HepG2 (cell line): ENCODE measurements at regions not wholly inside any gene's neighbourhood (a gene's known extent, or its start where the extent isn't known, plus 50 kb on each side); places are given as distances from the start of the nearest gene placed in this dataset.

Experiments
- HNRNPLL ChIP-seq: fragments of 200-400 bp; formaldehyde crosslinking; IDR thresholded peaks from 2 replicates; pipeline ENCODE4 v1.6.1; 2017; ENCODE audit warnings: mild to moderate bottlenecking, low read depth, low read length; ENCODE audit not compliant: poor library complexity, severe bottlenecking
- ISX ChIP-seq: sonication (generic); formaldehyde crosslinking; conservative IDR thresholded peaks from 2 replicates; pipeline ENCODE4 v1.5.0; 2020; ENCODE audit warnings: missing genetic modification reagents
- KLF9 ChIP-seq: IDR thresholded peaks from 2 replicates; pipeline ENCODE4 v1.6.1; 2016; ENCODE audit warnings: low read depth
- NCOR1 ChIP-seq: fragments of 200-600 bp; sonication (generic); IDR thresholded peaks from 2 replicates; pipeline ENCODE4 v1.7.0; 2017; ENCODE audit warnings: antibody characterized with exemption, low read length, borderline replicate concordance
- TF ChIP-seq, protein P1 (sequence below): sonication (generic); formaldehyde crosslinking; IDR thresholded peaks from 2 replicates; pipeline ENCODE4 v1.4.0; 2020; ENCODE audit warnings: missing genetic modification reagents
- TF ChIP-seq, protein P2 (sequence below): sonication (generic); formaldehyde crosslinking; IDR thresholded peaks from 2 replicates; pipeline ENCODE4 v1.4.0; 2020; ENCODE audit warnings: mild to moderate bottlenecking, missing genetic modification reagents
- TF ChIP-seq, protein P3 (sequence below), 2 experiments: fragments of 450-650 bp in 1 of 2; sonication (generic) in 1 of 2; formaldehyde crosslinking; IDR thresholded peaks; 2 replicates each; pipeline versions ENCODE4 v1.5.0 to v1.8.0; 2020 to 2022; ENCODE audit warnings: mild to moderate bottlenecking in 1 of 2, missing genetic modification reagents in 1 of 2
- TF ChIP-seq, protein P4 (sequence below): IDR thresholded peaks from 2 replicates; pipeline ENCODE4 v1.6.1; 2012; ENCODE audit warnings: low read depth, low read length, improper control_type of control experiment
- TF ChIP-seq, protein P5 (sequence below): sonication (generic); formaldehyde crosslinking; IDR thresholded peaks from 2 replicates; pipeline ENCODE4 v1.4.0; 2020; ENCODE audit warnings: missing genetic modification reagents, mild to moderate bottlenecking, borderline replicate concordance

DNA sequence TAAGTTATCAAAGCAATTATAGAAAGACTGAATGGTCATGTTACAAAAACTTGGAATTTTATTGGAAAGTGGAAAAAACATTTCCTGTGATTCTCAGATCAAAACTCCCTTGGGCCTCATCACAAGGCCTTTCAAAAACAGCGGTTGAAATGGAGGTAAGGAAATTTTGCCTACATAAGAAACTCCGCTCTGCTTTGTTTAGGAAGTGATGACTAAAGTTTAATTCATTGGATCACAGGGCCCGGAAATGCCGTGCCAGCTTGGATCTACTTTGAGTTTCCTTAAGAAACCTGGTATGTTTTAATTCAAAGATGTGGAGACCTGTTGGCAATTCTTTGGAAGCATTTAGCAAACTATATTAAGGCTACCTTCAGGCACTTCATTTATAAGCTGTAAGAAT is 143.9 kb upstream of the MME start (continued):
- TF ChIP-seq, protein P1, sequence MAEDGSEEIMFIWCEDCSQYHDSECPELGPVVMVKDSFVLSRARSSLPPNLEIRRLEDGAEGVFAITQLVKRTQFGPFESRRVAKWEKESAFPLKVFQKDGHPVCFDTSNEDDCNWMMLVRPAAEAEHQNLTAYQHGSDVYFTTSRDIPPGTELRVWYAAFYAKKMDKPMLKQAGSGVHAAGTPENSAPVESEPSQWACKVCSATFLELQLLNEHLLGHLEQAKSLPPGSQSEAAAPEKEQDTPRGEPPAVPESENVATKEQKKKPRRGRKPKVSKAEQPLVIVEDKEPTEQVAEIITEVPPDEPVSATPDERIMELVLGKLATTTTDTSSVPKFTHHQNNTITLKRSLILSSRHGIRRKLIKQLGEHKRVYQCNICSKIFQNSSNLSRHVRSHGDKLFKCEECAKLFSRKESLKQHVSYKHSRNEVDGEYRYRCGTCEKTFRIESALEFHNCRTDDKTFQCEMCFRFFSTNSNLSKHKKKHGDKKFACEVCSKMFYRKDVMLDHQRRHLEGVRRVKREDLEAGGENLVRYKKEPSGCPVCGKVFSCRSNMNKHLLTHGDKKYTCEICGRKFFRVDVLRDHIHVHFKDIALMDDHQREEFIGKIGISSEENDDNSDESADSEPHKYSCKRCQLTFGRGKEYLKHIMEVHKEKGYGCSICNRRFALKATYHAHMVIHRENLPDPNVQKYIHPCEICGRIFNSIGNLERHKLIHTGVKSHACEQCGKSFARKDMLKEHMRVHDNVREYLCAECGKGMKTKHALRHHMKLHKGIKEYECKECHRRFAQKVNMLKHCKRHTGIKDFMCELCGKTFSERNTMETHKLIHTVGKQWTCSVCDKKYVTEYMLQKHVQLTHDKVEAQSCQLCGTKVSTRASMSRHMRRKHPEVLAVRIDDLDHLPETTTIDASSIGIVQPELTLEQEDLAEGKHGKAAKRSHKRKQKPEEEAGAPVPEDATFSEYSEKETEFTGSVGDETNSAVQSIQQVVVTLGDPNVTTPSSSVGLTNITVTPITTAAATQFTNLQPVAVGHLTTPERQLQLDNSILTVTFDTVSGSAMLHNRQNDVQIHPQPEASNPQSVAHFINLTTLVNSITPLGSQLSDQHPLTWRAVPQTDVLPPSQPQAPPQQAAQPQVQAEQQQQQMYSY (CRISPR knock-in tag): no peak
- TF ChIP-seq, protein P2, sequence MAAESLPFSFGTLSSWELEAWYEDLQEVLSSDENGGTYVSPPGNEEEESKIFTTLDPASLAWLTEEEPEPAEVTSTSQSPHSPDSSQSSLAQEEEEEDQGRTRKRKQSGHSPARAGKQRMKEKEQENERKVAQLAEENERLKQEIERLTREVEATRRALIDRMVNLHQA (CRISPR knock-in tag): no peak
- TF ChIP-seq, protein P3, sequence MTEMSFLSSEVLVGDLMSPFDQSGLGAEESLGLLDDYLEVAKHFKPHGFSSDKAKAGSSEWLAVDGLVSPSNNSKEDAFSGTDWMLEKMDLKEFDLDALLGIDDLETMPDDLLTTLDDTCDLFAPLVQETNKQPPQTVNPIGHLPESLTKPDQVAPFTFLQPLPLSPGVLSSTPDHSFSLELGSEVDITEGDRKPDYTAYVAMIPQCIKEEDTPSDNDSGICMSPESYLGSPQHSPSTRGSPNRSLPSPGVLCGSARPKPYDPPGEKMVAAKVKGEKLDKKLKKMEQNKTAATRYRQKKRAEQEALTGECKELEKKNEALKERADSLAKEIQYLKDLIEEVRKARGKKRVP (CRISPR knock-in tag; IDR thresholded peaks at IDR 0.05): no peak
- no peak for TF ChIP-seq HNRNPLL
- no peak for TF ChIP-seq ISX (CRISPR knock-in tag)
- TF ChIP-seq KLF9 (CRISPR knock-in tag): no peak
- TF ChIP-seq, protein P4, sequence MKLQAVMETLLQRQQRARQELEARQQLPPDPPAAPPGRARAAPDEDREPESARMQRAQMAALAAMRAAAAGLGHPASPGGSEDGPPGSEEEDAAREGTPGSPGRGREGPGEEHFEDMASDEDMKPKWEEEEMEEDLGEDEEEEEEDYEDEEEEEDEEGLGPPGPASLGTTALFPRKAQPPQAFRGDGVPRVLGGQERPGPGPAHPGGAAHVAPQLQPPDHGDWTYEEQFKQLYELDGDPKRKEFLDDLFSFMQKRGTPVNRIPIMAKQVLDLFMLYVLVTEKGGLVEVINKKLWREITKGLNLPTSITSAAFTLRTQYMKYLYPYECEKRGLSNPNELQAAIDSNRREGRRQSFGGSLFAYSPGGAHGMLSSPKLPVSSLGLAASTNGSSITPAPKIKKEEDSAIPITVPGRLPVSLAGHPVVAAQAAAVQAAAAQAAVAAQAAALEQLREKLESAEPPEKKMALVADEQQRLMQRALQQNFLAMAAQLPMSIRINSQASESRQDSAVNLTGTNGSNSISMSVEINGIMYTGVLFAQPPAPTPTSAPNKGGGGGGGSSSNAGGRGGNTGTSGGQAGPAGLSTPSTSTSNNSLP: no peak
- TF ChIP-seq NCOR1: no peak
- TF ChIP-seq, protein P5, sequence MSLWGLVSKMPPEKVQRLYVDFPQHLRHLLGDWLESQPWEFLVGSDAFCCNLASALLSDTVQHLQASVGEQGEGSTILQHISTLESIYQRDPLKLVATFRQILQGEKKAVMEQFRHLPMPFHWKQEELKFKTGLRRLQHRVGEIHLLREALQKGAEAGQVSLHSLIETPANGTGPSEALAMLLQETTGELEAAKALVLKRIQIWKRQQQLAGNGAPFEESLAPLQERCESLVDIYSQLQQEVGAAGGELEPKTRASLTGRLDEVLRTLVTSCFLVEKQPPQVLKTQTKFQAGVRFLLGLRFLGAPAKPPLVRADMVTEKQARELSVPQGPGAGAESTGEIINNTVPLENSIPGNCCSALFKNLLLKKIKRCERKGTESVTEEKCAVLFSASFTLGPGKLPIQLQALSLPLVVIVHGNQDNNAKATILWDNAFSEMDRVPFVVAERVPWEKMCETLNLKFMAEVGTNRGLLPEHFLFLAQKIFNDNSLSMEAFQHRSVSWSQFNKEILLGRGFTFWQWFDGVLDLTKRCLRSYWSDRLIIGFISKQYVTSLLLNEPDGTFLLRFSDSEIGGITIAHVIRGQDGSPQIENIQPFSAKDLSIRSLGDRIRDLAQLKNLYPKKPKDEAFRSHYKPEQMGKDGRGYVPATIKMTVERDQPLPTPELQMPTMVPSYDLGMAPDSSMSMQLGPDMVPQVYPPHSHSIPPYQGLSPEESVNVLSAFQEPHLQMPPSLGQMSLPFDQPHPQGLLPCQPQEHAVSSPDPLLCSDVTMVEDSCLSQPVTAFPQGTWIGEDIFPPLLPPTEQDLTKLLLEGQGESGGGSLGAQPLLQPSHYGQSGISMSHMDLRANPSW (CRISPR knock-in tag): no peak
